Loucy (cell line): ENCODE measurements at regions not wholly inside any gene's neighbourhood (a gene's known extent, or its start where the extent isn't known, plus 50 kb on each side); places are given as distances from the start of the nearest gene placed in this dataset.

Experiments used
- H2AFZ ChIP-seq: fragments of 200-600 bp; sonication (generic); 2 replicates; pipeline ENCODE4 v1.6.0; 2016; ENCODE audit warnings: antibody characterized with exemption, mild to moderate bottlenecking, low read length, moderate library complexity
- H3F3A ChIP-seq: fragments of 200-600 bp; 2 replicates; pipeline ENCODE4 v1.6.0; 2016; ENCODE audit warnings: antibody characterized with exemption, low read depth, mild to moderate bottlenecking
- H3K27me3 ChIP-seq: fragments of 200-600 bp; sonication (generic); 2 replicates; pipeline ENCODE4 v1.6.1; 2014; ENCODE audit warnings: low read length, mild to moderate bottlenecking; ENCODE audit not compliant: insufficient read depth, poor library complexity, severe bottlenecking
- H3K36me3 ChIP-seq: fragments of 200-600 bp; sonication (generic); 2 replicates; pipeline ENCODE4 v1.6.1; 2016; ENCODE audit warnings: low read length; ENCODE audit not compliant: insufficient read depth
- H3K4me1 ChIP-seq: fragments of 200-600 bp; sonication (generic); 2 replicates; pipeline ENCODE4 v1.5.1; 2014; ENCODE audit warnings: low read length, mild to moderate bottlenecking; ENCODE audit not compliant: insufficient read depth, poor library complexity, severe bottlenecking
- H3K4me2 ChIP-seq: fragments of 200-600 bp; sonication (generic); 2 replicates; pipeline ENCODE4 v1.6.0; 2014; ENCODE audit warnings: antibody characterized with exemption, low read length, low read depth, mild to moderate bottlenecking; ENCODE audit not compliant: poor library complexity, severe bottlenecking
- H3K4me3 ChIP-seq: fragments of 200-600 bp; sonication (generic); 2 replicates; pipeline ENCODE4 v1.5.1; 2014; ENCODE audit warnings: low read length, mild to moderate bottlenecking, mixed read lengths; ENCODE audit not compliant: poor library complexity, severe bottlenecking
- H3K79me2 ChIP-seq: fragments of 200-600 bp; sonication (generic); 2 replicates; pipeline ENCODE4 v1.6.1; 2014; ENCODE audit warnings: low read length; ENCODE audit not compliant: insufficient read depth
- H3K9ac ChIP-seq: fragments of 200-600 bp; sonication (generic); 2 replicates; pipeline ENCODE4 v1.6.0; 2014; ENCODE audit warnings: mild to moderate bottlenecking, low read depth, low read length, moderate library complexity; ENCODE audit not compliant: poor library complexity, severe bottlenecking
- H3K9me2 ChIP-seq: fragments of 200-600 bp; sonication (generic); replicated peaks from 2 replicates; pipeline ENCODE4 v1.6.1; 2016; ENCODE audit warnings: low read depth, low read length, mixed read lengths
- H3K9me3 ChIP-seq: fragments of 200-600 bp; sonication (generic); 2 replicates; pipeline ENCODE4 v1.6.1; 2014; ENCODE audit warnings: mild to moderate bottlenecking, antibody characterized with exemption, low read length, low read depth; ENCODE audit not compliant: insufficient read depth
- H4K20me1 ChIP-seq: fragments of 200-600 bp; sonication (generic); 2 replicates; pipeline ENCODE4 v1.6.0; 2014; ENCODE audit warnings: antibody characterized with exemption, low read length, mild to moderate bottlenecking; ENCODE audit not compliant: insufficient read depth, poor library complexity, severe bottlenecking
- CTCF ChIP-seq: fragments of 200-600 bp; sonication (generic); conservative IDR thresholded peaks from 2 replicates; pipeline ENCODE4 v1.5.1; 2014; ENCODE audit warnings: mild to moderate bottlenecking, antibody characterized with exemption, low read length
- EZH2phosphoT487 ChIP-seq: fragments of 200-600 bp; IDR thresholded peaks from 2 replicates; pipeline ENCODE4 v1.6.1; 2018; ENCODE audit warnings: antibody characterized with exemption, mild to moderate bottlenecking, moderate library complexity, borderline replicate concordance

- Histone ChIP-seq H3K9me2 (no peaks in the 10 kb centered on the region), H3K79me2 (no peaks in the 10 kb centered on the region), H3F3A (no peaks in the 10 kb centered on the region), H3K36me3 (no peaks in the 10 kb centered on the region), H3K9me3 (no peaks in the 10 kb centered on the region), H3K27me3 (no peaks in the 10 kb centered on the region), H4K20me1 (no peaks in the 10 kb centered on the region), H3K4me1 (peaks cover 15% of the 10 kb centered on the region), H2AFZ (no peak overlapping the region), H3K9ac (no peak overlapping the region), H3K4me2 (no peak overlapping the region), H3K4me3 (no peak overlapping the region)
- TF ChIP-seq EZH2phosphoT487 = no peak
- TF ChIP-seq CTCF = no peak
These were observed 237.9 kb downstream of the IRX1 start for GRCh38 chr5:3833566-3833965.

GRCh38 chr5:3835811-3836210 is 240.2 kb downstream of the IRX1 start:
- no peak overlapping the region for H3K9ac ChIP-seq
- no peaks in the 10 kb centered on the region for H3K27me3 ChIP-seq
- no peak overlapping the region for H3K4me2 ChIP-seq
- TF ChIP-seq EZH2phosphoT487 (no peak), CTCF (no peak)
- peaks cover 27% of the 10 kb centered on the region for H3K4me1 ChIP-seq
- H2AFZ ChIP-seq = no peak overlapping the region
- no peaks in the 10 kb centered on the region for H3K36me3 ChIP-seq
- no peaks in the 10 kb centered on the region for H4K20me1 ChIP-seq
- H3K9me2 ChIP-seq = no peaks in the 10 kb centered on the region
- H3K4me3 ChIP-seq = no peak overlapping the region
- no peaks in the 10 kb centered on the region for H3K79me2 ChIP-seq
- no peaks in the 10 kb centered on the region for H3F3A ChIP-seq
- no peaks in the 10 kb centered on the region for H3K9me3 ChIP-seq

- Histone ChIP-seq H4K20me1 (no peaks in the 10 kb centered on the region), H2AFZ (no peak overlapping the region), H3K9me2 (no peaks in the 10 kb centered on the region), H3K9ac (no peak overlapping the region), H3K4me3 (no peak overlapping the region), H3K36me3 (no peaks in the 10 kb centered on the region), H3K4me1 (peaks cover 27% of the 10 kb centered on the region), H3K9me3 (no peaks in the 10 kb centered on the region), H3F3A (no peaks in the 10 kb centered on the region), H3K27me3 (no peaks in the 10 kb centered on the region), H3K79me2 (no peaks in the 10 kb centered on the region), H3K4me2 (no peak overlapping the region)
- no peak for TF ChIP-seq CTCF
- TF ChIP-seq EZH2phosphoT487 = no peak
These were observed 240.9 kb downstream of the IRX1 start for GRCh38 chr5:3836528-3836927.
